A549 (cell line): ENCODE measurements at regions not wholly inside any gene's neighbourhood (a gene's known extent, or its start where the extent isn't known, plus 50 kb on each side); places are given as distances from the start of the nearest gene placed in this dataset.

ENCODE experiments used
- CBX8 ChIP-seq: fragments of 200-600 bp; sonication (generic); IDR thresholded peaks from 2 replicates; pipeline ENCODE4 v1.6.1; 2016
- EP300 ChIP-seq, 2 experiments: fragments of >200 bp; sonication (Bioruptor Twin); formaldehyde crosslinking; IDR thresholded peaks; 2 replicates in 1 of 2; 3 replicates in 1 of 2; pipeline ENCODE4 v1.6.1; 2016 to 2017
- MAFK ChIP-seq: fragments of 450-650 bp; IDR thresholded peaks from 2 replicates; pipeline ENCODE4 v1.6.1; 2014; ENCODE audit not compliant: partially characterized antibody
- MYC ChIP-seq: IDR thresholded peaks from 2 replicates; pipeline ENCODE4 v1.6.1; 2012; ENCODE audit warnings: mild to moderate bottlenecking, inconsistent platforms, low read length, improper control_type of control experiment, borderline replicate concordance
- RARB ChIP-seq: fragments of 250-450 bp; sonication (Bioruptor Pico); IDR thresholded peaks from 2 replicates; pipeline ENCODE4 v1.8.0; 2021; ENCODE audit warnings: mild to moderate bottlenecking, moderate library complexity
- TFCP2L1 ChIP-seq: fragments of 250-450 bp; sonication (Bioruptor Pico); IDR thresholded peaks from 2 replicates; pipeline ENCODE4 v1.5.0; 2021; ENCODE audit warnings: mild to moderate bottlenecking
- TF ChIP-seq, protein P1 (sequence below): fragments of >200 bp; sonication (Bioruptor Twin); formaldehyde crosslinking; IDR thresholded peaks from 3 replicates; pipeline ENCODE4 v1.5.1; 2016

DNA sequence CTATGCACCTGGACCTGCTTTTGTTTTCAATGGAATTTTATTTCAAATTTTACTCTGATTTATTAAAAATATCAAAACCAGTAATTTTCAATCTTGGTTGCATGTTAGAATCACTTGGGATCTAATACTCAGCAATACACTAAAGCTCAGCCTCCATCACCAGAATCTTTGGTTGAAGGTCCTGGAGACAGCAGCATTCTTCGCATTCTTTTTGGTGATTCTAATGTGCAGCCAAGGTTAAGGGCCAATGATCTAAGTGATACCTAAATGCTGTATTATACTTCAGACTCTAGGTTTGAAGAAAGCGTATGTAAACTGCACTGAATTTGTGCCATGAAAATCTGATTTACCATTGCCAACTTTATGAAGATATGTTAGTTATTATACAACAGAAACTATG lies 493.1 kb downstream of the XIRP2 start:
- TF ChIP-seq, protein P1, sequence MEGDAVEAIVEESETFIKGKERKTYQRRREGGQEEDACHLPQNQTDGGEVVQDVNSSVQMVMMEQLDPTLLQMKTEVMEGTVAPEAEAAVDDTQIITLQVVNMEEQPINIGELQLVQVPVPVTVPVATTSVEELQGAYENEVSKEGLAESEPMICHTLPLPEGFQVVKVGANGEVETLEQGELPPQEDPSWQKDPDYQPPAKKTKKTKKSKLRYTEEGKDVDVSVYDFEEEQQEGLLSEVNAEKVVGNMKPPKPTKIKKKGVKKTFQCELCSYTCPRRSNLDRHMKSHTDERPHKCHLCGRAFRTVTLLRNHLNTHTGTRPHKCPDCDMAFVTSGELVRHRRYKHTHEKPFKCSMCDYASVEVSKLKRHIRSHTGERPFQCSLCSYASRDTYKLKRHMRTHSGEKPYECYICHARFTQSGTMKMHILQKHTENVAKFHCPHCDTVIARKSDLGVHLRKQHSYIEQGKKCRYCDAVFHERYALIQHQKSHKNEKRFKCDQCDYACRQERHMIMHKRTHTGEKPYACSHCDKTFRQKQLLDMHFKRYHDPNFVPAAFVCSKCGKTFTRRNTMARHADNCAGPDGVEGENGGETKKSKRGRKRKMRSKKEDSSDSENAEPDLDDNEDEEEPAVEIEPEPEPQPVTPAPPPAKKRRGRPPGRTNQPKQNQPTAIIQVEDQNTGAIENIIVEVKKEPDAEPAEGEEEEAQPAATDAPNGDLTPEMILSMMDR = no peak
- TF ChIP-seq RARB = no peak
- no peak for TF ChIP-seq EP300 (IDR thresholded peaks at IDR 0.05)
- TF ChIP-seq TFCP2L1 = no peak
- TF ChIP-seq MYC = no peak
- no peak for TF ChIP-seq MAFK
- TF ChIP-seq CBX8 = no peak
